DND-41 (cell line): ENCODE measurements at regions not wholly inside any gene's neighbourhood (a gene's known extent, or its start where the extent isn't known, plus 50 kb on each side); places are given as distances from the start of the nearest gene placed in this dataset.

Source experiments
- ATAC-seq: fragments of 200-7000 bp; cut with Tn5 transposase; 3 replicates; pipeline ENCODE4 v1.9.1; 2021; ENCODE audit warnings: low read depth; ENCODE audit not compliant: insufficient read depth
- DNase-seq: peaks from one replicate; pipeline ENCODE4 v3.0.0-alpha.2; 2020
- H2AFZ ChIP-seq: 2 replicates; pipeline ENCODE4 v1.6.0; 2012; ENCODE audit warnings: low read depth, low read length
- H3K27ac ChIP-seq: 2 replicates; pipeline ENCODE4 v1.5.1; 2012; ENCODE audit warnings: low read length, inconsistent platforms
- H3K27me3 ChIP-seq: fragments of 200-600 bp; sonication (generic); 2 replicates; pipeline ENCODE4 v1.6.0; 2012; ENCODE audit warnings: low read length, mild to moderate bottlenecking, inconsistent platforms; ENCODE audit not compliant: insufficient read depth, poor library complexity
- H3K36me3 ChIP-seq: 2 replicates; pipeline ENCODE4 v1.5.1; 2012; ENCODE audit warnings: low read length, inconsistent platforms; ENCODE audit not compliant: insufficient read depth
- H3K4me1 ChIP-seq: 2 replicates; pipeline ENCODE4 v1.5.1; 2012; ENCODE audit warnings: mild to moderate bottlenecking, low read length; ENCODE audit not compliant: insufficient read depth
- H3K4me2 ChIP-seq: 2 replicates; pipeline ENCODE4 v1.6.0; 2012; ENCODE audit warnings: mild to moderate bottlenecking, moderate library complexity, low read length, inconsistent platforms; ENCODE audit not compliant: insufficient read depth
- H3K4me3 ChIP-seq, 2 experiments: fragments of 200-600 bp in 1 of 2; shearing (Covaris generic) in 1 of 2; 2 replicates each; pipeline ENCODE4 v1.5.1; 2012 to 2016; ENCODE audit warnings: inconsistent platforms in 2 of 2, low read length in 2 of 2, mild to moderate bottlenecking in 2 of 2, low read depth in 1 of 2, moderate library complexity in 1 of 2
- H3K79me2 ChIP-seq: 2 replicates; pipeline ENCODE4 v1.6.0; 2012; ENCODE audit warnings: low read length, inconsistent platforms; ENCODE audit not compliant: insufficient read depth
- H3K9ac ChIP-seq: 2 replicates; pipeline ENCODE4 v1.6.0; 2012; ENCODE audit warnings: low read depth, mild to moderate bottlenecking, inconsistent platforms, low read length, moderate library complexity
- H3K9me3 ChIP-seq: 2 replicates; pipeline ENCODE4 v1.5.1; 2012; ENCODE audit warnings: low read length, moderate library complexity, mild to moderate bottlenecking, inconsistent platforms; ENCODE audit not compliant: insufficient read depth, severe bottlenecking
- H4K20me1 ChIP-seq: 2 replicates; pipeline ENCODE4 v1.6.0; 2012; ENCODE audit warnings: low read length; ENCODE audit not compliant: insufficient read depth
- EZH2 ChIP-seq: IDR thresholded peaks from 3 replicates; pipeline ENCODE4 v1.6.1; 2012; ENCODE audit warnings: borderline replicate concordance, low read depth, mild to moderate bottlenecking, moderate library complexity, low read length, inconsistent platforms; ENCODE audit not compliant: severe bottlenecking
- TF ChIP-seq, protein P1 (sequence below): IDR thresholded peaks from 2 replicates; pipeline ENCODE4 v1.5.1; 2012; ENCODE audit warnings: borderline replicate concordance, low read length, moderate library complexity, mild to moderate bottlenecking; ENCODE audit not compliant: poor library complexity, severe bottlenecking; ENCODE audit errors: extremely low read depth

DNA sequence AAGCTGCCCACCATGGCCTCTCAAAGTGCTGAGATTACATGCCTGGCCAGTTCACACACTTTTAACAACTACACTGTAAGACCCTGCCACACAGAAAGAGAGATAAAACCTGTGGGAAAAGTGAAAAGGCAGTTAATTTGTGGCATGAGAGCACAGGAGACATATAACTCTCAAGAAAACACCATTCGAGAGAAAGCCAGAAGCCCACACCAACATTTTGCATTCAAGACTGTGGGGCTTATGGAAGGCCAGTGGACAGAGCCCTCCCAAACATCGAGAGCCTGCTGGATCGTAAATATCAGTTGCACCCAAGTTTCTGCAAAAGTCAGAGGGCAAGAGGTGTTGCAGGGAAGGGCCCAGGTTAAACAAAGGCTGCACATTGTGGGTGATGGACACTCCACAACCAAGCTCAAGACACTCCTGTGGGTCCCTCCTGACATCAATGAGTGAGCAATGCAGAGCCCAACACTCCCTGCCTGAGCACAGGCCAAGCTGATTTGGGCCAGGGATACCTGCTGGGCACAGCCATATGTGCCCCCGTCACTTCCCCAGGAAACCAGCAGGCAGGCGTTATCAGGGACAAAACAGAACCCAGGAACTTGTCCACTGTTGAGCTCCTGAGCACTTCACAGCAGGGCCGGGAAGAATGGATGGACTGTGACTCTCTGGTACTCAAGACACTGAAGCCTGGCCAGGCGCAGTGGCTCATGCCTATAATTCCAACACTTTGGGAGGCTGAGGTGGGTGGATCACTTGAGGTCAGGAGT lies 114.4 kb downstream of the ZFP36L2 start:
- H4K20me1 ChIP-seq, result no peaks in the 10 kb centered on the region
- H3K4me1 ChIP-seq, result peaks cover 38% of the 10 kb centered on the region
- H3K9me3 ChIP-seq, result no peaks in the 10 kb centered on the region
- no peaks in the 10 kb centered on the region for H3K79me2 ChIP-seq
- H3K27ac ChIP-seq, result peak overlapping the region; percentile 50; the same call in 1 of the 2 replicates
- DNase-seq (no peak), ATAC-seq (no peak)
- H3K27me3 ChIP-seq, result no peaks in the 10 kb centered on the region
- no peak overlapping the region for H2AFZ ChIP-seq
- TF ChIP-seq, protein P1, sequence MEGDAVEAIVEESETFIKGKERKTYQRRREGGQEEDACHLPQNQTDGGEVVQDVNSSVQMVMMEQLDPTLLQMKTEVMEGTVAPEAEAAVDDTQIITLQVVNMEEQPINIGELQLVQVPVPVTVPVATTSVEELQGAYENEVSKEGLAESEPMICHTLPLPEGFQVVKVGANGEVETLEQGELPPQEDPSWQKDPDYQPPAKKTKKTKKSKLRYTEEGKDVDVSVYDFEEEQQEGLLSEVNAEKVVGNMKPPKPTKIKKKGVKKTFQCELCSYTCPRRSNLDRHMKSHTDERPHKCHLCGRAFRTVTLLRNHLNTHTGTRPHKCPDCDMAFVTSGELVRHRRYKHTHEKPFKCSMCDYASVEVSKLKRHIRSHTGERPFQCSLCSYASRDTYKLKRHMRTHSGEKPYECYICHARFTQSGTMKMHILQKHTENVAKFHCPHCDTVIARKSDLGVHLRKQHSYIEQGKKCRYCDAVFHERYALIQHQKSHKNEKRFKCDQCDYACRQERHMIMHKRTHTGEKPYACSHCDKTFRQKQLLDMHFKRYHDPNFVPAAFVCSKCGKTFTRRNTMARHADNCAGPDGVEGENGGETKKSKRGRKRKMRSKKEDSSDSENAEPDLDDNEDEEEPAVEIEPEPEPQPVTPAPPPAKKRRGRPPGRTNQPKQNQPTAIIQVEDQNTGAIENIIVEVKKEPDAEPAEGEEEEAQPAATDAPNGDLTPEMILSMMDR, result no peak
- no peak for TF ChIP-seq EZH2
- no peaks in the 10 kb centered on the region; the same call in 1 of the 2 replicates for H3K36me3 ChIP-seq
- no peak overlapping the region for H3K4me3 ChIP-seq
- no peak overlapping the region for H3K9ac ChIP-seq
- no peak overlapping the region for H3K4me2 ChIP-seq

DNA sequence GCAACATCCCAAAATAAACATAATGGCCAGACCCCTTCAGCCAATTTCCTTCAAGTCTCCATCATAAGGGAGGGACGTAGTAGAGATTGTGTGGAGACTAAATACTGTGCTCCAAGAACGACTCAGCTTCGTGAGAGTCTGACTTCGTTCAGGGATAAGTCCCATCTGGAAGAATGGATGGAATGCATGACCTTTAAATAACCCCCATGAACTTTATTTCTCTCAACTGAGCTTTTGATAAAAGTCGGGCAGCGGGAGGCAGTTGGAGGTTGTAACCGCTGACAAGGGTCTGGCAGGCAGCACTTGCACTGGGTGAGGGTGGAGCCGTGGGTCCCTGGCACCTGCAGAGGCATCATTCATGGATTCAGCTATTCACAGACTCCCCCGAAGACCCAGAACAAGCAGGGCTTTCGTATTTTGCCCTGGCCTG lies 115.9 kb downstream of the ZFP36L2 start:
- Histone ChIP-seq H3K9ac (no peak overlapping the region), H3K79me2 (no peaks in the 10 kb centered on the region), H3K4me2 (no peak overlapping the region), H2AFZ (no peak overlapping the region), H3K27me3 (no peaks in the 10 kb centered on the region), H3K9me3 (no peaks in the 10 kb centered on the region), H3K36me3 (no peaks in the 10 kb centered on the region; the same call in 1 of the 2 replicates), H3K4me1 (peaks cover 49% of the 10 kb centered on the region), H3K27ac (peak overlapping the region; percentile 52; the same call in 1 of the 2 replicates), H4K20me1 (no peaks in the 10 kb centered on the region), H3K4me3 (no peak overlapping the region)
- DNase-seq (no peak), ATAC-seq (no peak)
- TF ChIP-seq EZH2, result no peak
- TF ChIP-seq, protein P1, result no peak

DNA sequence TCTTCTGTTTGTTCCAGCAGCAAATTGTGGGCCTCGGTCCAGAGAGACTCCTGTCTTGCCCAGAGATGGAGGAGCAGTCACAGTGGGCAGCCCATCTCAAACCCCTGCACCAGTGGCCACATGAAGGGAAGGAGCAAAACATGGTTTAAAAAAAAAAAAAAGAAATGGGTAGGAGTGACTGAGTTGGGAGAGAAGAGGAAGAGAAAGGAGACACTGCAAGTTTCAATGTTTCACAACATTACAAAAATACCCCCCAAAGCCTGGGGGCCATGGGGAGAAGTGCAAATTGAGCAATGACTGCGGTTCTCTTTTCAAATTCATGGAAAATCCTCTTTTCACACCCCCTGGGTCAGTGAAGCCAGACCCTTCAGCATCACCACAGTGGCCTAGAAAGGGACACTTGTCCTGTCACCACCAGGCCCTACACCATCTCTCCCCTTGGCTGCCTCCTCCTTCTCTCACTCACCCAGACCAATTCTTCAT lies 117.1 kb downstream of the ZFP36L2 start:
- Histone ChIP-seq H3K27me3 (no peaks in the 10 kb centered on the region), H3K4me1 (peaks cover 48% of the 10 kb centered on the region), H3K4me3 (no peak overlapping the region), H3K79me2 (no peaks in the 10 kb centered on the region), H3K4me2 (no peak overlapping the region), H3K9ac (no peak overlapping the region), H4K20me1 (no peaks in the 10 kb centered on the region), H2AFZ (no peak overlapping the region), H3K27ac (0 out of 2 replicates have a peak overlapping the region, but pooled peaks have one; percentile 16), H3K9me3 (no peaks in the 10 kb centered on the region), H3K36me3 (no peaks in the 10 kb centered on the region; the same call in 1 of the 2 replicates)
- DNase-seq, result no peak
- ATAC-seq, result no peak
- TF ChIP-seq, protein P1, result no peak
- TF ChIP-seq EZH2, result no peak
